ENCODE measurements at regions not wholly inside any gene's neighbourhood (a gene's known extent, or its start where the extent isn't known, plus 50 kb on each side); places are given as distances from the start of the nearest gene placed in this dataset.

DNA sequence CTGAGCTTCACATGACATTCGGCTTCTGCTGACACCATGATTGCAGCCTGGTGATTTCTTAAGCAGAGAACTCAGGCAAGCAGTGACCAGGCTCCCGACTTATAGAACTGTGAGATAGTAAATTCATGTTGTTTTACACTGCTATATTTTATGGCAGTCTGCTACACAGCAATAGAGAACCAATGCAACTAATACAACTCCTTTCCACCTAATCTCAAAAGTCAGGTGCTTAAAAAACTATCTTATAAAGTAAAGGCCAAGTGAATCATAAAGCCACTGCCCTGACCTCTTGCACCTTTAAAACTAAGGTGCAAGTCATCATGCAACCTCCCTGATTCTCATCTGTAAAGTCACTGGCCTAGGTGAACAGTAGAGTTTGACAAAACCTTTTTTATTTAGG is 95.3 kb upstream of the GLS start:
- no peak for DNase-seq

DNA sequence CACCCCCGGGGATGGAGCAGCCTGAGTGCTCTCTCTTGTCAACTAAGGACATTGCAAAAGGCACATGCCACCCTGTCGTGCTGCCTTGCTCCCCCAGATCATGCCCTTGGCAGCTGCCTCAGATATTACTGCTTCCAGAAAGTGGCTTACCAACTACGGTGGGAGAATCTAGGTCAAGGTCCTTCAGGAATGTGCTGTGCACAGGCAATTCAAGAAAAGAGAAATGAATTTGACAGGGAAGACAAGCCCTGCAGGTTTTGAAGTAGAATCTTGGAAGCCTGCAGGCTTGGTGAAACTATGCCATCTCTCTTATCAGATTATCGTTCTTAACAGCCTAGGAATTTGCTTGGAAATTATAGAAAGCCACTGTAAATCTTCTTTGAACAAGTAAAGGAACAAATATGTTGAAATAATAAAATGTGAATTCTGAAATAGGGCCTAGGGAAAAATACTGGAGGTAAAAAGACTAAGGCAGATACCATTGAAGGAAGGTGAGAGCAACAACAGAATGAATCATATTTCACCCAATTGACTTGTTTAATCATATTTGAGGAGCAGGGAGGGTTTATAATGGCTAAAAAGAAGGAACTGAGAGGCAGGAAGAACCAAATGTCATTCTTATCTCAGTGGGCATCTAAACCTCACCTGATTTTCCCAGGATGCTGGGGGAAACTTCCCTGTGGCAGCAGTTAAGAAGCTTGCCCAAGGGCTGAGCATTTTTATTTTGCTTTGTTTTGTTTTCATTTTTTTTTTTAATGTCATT is 94.0 kb upstream of the GLS start:
- no peak for DNase-seq

DNA sequence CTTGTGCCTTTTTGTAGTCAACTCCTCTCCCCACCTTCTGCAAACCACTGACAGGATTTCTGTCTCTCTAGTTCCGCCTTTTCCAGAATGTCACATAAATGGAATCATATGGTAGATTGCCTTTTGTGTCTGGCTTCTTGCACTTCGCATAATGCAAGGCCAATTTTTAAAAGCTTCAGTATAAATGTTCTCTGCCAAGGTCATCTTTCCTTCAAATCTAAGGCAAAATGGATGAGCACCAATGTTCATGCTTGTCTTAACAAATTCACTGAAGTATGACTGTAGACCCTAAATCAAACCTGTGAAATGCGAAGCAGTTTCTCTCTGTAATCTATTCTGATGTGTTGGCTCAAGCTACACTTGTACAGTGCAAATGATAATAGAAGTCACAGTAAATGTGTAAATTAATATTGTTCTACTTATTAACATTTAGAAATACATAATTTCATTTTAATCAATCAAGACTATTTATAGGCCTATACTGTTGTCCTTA is 92.8 kb upstream of the GLS start:
- no peak for DNase-seq

DNA sequence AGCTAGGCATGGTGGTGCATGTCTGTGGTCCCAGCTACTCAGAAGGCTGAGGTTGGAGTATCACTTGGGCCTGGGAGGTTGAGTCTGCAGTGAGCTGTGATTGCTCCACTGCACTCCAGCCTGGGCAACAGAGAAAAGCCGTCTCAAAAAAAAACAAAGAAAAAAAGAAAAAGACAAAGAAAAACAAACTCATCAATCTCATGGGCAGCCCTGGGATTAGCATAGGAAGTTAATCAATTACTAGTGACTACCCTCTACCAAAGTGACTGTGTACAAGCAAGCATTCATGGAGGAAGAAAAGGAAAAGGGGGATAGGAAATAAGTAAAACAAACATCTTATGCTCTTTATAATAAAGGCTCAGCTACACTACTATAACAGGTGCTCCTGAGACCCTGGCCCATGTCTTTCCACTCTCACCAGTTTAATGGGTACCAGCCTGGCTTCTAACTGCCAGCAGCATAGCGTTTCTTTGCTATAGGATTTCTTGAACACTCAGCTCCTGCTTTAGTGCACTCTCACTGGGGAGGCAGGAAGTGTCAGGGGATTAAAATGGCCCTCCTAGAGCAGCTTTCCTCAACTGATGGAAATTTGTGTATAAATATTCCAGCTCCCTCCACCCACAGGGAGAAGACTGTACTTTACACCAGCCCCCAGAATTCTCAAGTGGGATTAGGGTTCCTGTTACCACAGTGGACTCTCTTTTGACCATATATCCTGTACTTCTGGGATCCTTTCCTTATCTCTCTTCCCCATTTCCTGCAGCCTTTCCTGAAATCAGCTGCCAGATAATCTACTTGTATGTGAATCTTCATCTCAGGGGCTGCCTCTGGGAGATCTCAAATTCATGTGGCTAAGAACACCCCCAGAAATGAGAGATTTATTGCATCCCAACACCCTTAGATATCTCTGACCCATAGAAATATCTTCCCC is 91.3 kb upstream of the GLS start:
- DNase-seq = no peak

DNA sequence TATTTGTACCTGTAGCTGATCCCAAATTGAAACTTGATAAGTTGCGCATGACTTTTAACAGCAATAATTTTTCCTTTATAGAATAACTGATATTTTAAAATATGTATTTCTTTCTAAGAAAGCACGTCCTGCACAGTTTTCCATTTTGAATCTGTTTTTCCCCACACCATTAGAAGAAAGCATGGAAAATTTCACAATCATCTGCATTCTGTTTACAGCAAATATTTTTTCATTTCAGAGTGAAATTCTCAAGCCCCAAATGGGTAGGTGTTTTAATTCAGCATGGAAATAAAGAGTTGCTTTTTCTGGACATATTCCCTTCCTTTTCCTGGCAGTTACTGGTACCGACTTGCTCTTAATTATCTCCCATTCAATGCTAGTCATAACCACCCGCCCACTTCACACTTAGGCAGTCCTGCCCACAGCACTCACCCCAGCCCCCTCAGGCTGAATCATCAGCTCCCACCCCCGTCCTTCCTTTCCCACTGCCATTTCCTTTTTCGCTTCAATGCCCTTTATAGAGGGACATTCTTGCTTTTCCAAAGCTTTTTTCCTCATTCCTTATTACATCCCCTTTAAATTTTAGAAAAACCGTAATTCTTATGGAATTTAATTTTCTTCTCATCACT is 89.2 kb upstream of the GLS start:
- peak; percentile 38 for DNase-seq

DNA sequence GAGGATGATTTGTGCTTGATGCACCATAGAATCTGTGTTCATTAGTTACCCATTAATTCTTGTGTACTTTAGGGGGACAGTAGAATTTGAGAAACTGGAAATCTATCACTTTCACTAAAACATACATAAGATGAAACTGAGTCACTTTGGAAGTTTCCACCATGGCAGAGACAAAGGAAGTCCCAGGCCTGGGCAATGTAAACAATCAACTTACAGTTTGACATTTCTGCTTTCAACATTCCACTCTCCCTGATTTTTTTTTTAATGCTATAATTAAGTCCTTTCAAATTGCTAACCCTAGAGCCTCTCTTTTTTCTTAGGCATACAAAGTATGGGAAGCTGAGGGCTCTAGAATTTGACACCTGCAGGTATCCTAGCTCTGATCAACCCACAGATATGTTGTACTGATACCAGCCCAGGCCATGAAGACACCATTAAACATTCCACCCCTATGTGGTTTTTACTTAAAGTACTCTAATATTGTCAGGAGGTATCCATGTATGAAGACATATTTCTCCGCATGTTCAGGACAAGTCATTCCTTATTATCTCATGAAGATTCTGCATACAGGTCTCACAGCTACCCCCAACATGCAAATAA is 88.5 kb upstream of the GLS start:
- DNase-seq = no peak

DNA sequence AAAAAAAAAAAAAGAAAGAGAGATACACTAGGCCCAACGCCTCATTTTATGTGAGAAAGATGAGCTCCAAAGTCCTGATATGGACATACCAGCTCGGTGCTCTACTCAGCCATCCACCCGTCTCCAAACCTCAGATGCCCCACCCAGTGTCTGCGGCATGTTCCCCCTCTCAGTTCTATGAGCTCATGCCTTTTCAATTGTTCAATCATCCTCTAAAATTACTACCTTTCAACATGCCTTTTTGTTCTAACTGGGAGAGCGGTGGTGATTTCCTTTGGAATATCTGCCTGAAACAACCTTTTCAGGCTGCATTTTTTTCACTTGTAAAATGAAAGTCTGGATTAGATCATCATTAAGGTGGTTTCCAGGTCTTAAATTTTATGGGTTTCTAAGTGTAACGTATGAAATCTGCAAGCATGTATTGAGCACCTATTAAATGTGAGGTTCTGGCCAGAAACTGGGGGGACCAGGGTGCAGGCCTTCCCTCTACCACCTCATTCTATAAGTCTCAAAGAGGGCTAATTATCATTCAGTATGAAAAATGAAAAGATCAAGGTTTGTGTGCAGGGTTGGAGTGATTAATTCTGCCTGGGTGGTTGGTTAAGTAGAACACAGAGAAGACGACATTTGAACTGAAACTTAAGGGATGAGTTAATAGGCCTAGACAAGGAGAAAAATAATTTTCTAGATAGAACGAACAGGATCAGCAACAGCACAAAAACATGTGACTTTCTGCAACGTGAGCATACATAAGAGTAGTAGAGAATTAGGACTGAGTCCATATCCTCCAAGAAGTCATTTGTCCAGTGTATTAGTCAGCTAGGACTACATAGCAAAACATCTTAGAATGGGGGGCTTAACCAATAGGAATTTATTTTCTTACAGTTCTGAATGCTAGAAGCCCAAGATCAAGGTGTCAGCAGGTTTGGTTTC is 87.4 kb upstream of the GLS start:
- DNase-seq = no peak

DNA sequence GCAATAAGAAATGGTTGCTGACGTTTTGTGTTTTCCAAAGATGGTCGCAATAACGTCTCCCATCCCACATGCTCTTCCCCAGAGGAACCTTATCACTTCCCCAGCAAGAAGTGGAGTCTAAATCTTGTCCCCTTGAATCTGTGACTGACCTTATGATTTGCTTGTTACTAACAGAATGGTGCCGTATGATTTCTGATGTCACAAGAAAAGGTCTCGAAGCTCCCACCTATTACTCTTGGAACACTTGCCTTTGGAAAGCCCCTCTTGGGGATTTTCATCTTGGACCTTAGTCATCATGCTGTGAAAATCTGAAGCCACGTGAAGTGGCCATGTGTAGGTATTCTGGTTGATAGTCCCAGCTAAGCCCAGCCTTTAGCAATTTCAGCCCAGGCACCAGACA is 86.2 kb upstream of the GLS start:
- DNase-seq = no peak

DNA sequence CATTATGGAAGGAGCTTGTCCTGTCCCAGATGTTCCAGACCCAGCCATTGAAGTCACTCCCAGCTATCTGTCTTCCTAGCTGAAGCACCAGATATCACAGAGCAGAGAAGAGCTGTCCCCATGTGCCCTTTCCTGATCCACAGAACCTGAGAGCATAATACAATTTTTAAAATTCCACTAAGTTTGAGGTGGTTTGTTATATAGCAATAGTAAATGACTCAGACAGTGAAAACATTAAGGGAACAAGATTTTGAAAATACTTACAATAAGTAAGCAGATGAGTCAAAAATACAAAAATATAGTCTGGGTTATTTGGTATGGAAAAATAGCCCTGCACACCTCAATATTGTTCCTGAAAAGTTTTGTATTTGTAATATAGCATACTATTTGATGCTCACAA is 85.8 kb upstream of the GLS start:
- DNase-seq = no peak

DNA sequence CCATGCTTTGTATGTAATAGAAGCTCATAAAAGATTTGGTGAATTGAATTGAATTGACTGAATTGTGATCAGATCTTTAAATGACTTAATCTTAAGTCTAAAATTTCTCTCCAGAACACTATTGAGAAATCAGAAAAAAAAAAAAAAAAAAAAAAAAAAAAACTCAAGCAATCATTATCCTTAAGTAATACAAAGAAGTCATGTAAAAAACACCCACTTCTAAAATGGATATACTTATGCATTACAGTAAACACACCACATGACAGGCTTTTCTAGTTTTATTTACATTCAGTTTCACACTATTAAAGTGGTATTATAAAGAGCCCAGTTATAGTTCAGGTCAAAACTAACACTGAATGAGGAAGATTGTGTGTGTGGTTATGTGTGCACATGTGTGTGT is 84.9 kb upstream of the GLS start:
- DNase-seq = no peak

DNA sequence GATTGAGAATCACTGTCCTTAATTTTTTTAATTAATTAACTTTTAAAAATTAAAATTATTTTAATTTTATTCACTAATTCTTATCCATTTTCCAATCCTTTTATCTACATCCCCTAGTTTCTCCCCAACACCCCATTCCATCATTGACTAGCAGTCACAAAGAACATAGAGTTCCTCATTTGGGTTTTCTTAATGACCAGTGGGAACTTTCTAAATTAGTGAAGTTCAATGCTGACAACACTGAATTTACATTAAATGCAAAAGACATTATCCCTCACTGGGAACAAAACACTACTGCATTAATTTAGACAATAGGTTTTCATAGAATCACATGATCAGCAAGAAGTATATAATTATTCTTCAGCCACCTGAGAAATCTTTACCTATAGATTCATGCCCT is 80.6 kb upstream of the GLS start:
- DNase-seq = no peak

DNA sequence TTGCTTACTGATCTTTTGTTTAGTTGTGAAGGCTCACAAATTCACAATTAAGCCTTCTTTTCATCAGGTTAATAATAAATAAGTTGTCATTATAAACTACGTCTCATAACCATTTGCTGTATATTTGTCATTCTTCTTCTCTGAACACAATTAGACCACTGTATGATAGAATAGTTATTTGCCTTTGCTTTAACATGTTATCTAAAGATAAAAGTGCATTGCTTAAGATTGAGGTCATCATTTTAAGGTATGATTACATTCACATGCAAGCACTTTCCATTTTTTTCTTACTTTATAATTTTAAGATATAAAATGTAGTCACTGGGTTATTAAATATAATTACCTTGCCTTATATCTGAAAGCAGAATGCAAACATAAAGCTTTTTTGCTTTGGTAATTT is 80.1 kb upstream of the GLS start:
- no peak for DNase-seq

DNA sequence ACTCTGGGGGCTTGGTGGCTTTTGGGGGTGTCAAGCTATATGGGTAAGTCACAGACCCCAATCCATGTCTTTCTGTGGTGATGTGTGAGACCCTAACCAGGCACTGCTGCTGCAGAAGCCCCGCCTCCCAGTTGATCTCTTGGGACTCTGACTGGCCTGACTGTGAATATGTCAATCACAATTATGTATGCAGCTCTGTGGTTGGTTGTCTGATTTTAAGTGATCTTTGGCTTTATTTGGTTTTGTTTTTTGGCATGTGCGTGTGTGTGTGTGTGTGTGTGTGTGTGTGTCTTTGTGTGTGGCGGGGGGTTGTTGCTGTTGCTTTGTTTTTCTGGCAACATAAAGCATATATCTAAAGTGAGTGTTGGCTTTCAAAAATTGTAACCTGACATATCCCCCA is 78.5 kb upstream of the GLS start:
- DNase-seq = no peak

DNA sequence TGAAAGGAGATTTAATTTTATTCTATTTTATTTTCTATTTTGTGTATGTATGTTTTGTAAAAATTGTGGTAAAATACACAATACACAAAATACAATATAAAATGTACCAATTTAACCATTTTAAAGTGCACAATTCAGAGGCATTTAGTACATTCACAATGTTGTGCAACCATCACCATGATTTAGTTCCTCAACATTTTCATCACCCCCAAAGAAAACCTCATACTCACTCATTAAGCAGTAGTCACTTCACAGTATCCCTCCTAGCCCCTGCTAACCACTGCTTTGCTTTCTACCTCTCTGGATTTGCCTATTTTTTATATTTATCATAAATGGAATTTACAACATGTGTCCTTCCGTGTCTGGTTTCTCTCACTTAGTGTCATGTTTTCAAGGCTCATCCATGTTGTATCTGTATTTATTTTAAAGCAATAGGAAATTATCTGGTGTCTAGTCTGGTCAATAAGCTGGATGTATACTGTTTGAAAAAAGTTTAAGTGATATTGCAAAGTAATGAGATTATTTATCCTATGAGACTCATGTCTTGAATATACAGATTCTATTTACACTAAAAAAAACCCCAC is 77.9 kb upstream of the GLS start:
- no peak for DNase-seq

DNA sequence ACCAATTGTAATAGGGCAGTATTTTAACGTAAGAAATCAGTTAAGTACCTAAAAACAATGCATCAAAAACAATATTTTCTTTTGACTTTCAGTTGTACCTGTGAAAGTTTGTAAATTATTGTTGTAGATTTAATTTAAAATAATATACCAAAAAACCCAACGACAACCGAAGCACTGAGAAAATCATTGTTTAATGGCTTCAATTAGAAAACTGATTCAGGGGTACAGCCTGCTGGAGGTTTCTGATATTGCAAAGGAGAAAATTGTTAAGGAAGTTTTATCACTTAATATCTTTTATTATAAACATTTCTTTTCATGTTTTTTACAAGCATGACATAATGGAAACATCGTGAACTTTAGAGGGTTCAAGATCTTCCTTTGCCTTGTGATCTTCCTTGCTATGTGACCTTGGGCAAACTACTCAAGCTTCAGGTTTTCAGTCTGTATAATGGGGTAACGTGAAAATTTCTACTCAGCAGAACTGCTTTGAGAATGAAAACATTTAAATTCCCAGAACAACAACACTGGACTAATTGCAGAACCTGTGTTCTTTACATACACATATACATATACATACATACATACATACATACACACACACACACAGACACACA is 76.3 kb upstream of the GLS start:
- DNase-seq = no peak

DNA sequence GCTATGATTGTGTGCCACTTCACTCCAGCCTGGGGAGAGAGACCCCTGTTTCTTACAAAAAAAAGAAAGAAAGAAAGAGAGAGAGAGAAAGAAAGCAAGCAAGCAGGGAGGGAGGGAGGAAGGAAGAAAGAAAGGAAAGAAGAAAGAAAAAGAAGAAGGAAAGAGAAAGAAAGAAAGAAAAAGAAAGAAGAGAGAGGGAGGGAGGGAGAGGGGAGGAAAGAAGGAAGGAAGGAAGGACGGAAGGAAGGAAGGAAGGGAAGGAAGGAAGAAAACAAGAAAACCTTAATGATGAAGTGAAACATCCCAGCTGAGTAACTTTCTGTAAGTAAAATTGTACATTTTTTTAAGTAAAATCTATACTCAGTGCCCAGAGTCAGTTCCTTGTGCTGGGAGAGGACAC is 75.5 kb upstream of the GLS start:
- DNase-seq = no peak

DNA sequence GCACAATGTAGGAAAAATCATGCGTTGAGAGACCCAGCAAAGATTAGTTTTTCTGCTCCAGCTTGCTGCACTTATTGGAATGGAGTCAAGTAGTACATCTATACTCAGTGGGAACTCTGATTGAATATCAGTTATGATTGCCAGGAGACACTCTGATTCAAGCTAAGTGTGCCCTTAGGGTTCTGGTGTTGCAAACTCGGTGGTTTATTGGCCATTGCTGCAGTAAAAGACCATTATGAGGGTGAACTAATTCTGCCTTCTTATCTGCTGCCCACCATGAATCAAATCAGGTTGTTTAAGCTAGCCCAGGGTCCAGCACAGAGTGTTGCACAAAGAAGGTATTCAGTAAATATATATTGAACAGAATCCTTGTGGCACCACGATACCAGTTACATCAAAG is 74.8 kb upstream of the GLS start:
- DNase-seq = no peak

DNA sequence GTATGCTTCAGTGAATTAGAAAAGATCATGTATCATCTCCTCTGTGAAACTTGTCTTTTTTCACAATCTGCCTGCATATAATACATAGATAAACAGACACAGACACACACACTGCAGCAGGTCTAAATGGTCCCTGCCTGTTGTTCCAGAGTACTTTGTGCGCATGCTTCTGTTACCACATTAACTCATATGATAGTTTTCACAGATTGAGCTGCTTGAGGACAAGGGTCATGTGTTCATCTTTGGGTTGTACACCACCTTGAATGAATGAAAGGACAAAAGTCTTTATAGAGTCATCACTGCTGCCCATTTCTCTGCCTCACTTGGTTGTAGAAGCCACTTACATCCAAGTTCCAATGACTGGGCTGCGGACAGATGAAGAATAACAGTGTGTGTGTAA is 72.7 kb upstream of the GLS start:
- no peak for DNase-seq

DNA sequence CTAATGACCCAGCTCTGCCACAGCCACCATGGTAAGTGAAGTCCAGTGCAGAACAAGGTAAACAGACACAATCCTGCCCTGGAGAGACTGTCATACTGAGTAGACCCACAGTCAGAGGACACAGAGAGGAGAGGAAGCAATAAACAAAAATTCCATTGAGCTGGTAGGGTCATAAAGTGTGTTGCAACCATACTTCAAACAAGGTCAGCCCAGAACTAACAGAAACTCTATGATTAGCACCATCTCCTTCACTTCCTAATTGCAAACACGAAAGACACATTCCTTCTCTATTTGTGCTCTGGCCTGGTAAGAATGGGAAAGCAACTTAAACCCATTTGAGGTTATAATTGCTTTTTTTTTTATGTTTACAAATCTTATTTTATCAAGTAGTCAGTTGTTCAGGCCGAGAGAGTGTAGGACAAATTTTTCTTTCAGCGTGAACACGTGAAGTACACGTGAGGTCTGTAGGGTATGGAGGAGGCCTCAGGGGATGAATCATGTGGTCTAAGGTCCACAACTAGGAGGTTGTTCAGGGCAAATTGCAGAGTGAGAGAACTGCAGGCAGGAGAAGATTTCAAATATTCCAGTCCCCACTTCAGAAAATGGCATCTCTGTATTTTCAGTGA is 71.4 kb upstream of the GLS start:
- DNase-seq = no peak

DNA sequence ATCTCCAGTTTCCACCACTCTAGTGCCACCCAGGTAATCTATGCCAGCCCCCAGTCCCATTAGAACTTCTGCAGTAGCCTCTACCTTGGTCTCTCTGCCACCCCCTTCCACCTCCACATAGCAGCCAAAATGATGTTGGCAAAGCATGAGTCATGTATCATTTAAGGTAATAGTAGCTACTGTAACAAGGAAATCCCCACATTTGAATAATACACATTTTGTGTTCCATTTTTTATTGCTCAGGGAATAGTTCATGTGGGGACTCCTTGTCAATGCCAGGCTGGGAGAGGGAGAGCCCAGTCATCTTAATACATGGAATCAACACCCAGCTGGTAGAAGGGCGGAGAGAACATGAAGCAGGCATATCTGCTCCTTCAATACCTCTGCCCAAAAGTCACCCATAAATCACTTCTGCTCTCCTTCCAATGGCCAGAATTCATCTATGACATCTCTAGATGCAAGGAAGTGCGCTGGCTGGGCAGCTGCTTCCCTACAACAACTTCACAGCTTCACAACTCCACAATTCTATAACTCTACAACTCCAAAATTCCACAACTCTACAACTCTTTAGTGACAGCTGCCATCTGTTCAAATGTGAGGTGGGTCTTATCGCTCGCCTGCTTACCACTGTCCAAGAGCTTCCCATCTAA is 70.6 kb upstream of the GLS start:
- DNase-seq = no peak

Measured in right hindlimb (tissue), 1 donor.